Endothelial cell of umbilical vein (primary cell): ENCODE measurements at regions not wholly inside any gene's neighbourhood (a gene's known extent, or its start where the extent isn't known, plus 50 kb on each side); places are given as distances from the start of the nearest gene placed in this dataset.

Experiments used
- BruUV-seq: library from RNA; stranded (reverse); fragments of 400-500 nt; replicated peaks from 2 replicates; lab custom pipeline; 2021; lab: Mats Ljungman, UMichigan
- CTCF ChIA-PET: fragments of 300-600, 350-600 bp; sonication (Branson Sonifier 250); formaldehyde crosslinking; loops from one replicate; lab custom pipeline; 2021; ENCODE audit warnings: antibody characterized with exemption, inconsistent platforms; lab: Charles Lee
- POLR2A ChIA-PET: fragments of 300-600, 350-600 bp; sonication (Branson Sonifier 250); formaldehyde crosslinking; loops from one replicate; lab custom pipeline; 2021; ENCODE audit warnings: antibody characterized with exemption, inconsistent platforms; lab: Charles Lee
- DNase-seq: peaks from one replicate; pipeline ENCODE4 v3.0.0-alpha.2; 2011; ENCODE audit warnings: low read depth, low spot score
- FAIRE-seq: peaks from 2 replicates; lab custom pipeline; 2011; peaks lifted over from hg19 to GRCh38; lab: Jason Lieb, UNC
- H2AFZ ChIP-seq: 2 replicates; pipeline ENCODE4 v1.6.0; 2012; ENCODE audit warnings: low read depth, low read length, control low read depth, inconsistent platforms
- H3K27ac ChIP-seq: 2 replicates; pipeline ENCODE4 v1.5.1; 2011; ENCODE audit warnings: low read depth, mild to moderate bottlenecking, control low read depth, low read length, moderate library complexity; ENCODE audit not compliant: insufficient read depth
- H3K27me3 ChIP-seq, 2 experiments: 2 replicates each; pipeline versions ENCODE4 v1.6.0 to v1.6.1; 2011; ENCODE audit warnings: low read length in 2 of 2, mixed read lengths in 1 of 2; ENCODE audit not compliant: control insufficient read depth in 2 of 2, insufficient read depth in 2 of 2
- H3K36me3 ChIP-seq, 2 experiments: 2 replicates in 1 of 2; 3 replicates in 1 of 2; pipeline ENCODE4 v1.5.1; 2011; ENCODE audit warnings: low read length in 2 of 2, mild to moderate bottlenecking in 1 of 2, moderate library complexity in 1 of 2; ENCODE audit not compliant: control insufficient read depth in 2 of 2, insufficient read depth in 2 of 2; ENCODE audit errors: extremely low read depth in 1 of 2
- H3K4me1 ChIP-seq: 3 replicates; pipeline ENCODE4 v1.5.1; 2011; ENCODE audit warnings: mild to moderate bottlenecking, low read length; ENCODE audit not compliant: control insufficient read depth, insufficient read depth; ENCODE audit errors: extremely low read depth
- H3K4me2 ChIP-seq: 2 replicates; pipeline ENCODE4 v1.6.1; 2011; ENCODE audit warnings: low read length, control low read depth, mixed read lengths; ENCODE audit not compliant: insufficient read depth
- H3K4me3 ChIP-seq, 3 experiments: fragments of 200-600 bp in 1 of 3; sonication (generic), shearing (Covaris generic) in 1 of 3; replicated peaks in 1 of 3; 2 replicates each; pipeline ENCODE4 v1.5.1; 2011 to 2016; ENCODE audit warnings: control low read depth in 3 of 3, low read length in 3 of 3, mild to moderate bottlenecking in 2 of 3, inconsistent platforms in 1 of 3, low read depth in 1 of 3, moderate library complexity in 1 of 3; ENCODE audit not compliant: insufficient read depth in 1 of 3
- H3K79me2 ChIP-seq: 2 replicates; pipeline ENCODE4 v1.6.0; 2012; ENCODE audit warnings: low read length, inconsistent platforms; ENCODE audit not compliant: control insufficient read depth, insufficient read depth
- H3K9ac ChIP-seq: replicated peaks from 2 replicates; pipeline ENCODE3; 2011; ENCODE audit warnings: low read length, control low read depth; ENCODE audit not compliant: insufficient read depth; ENCODE audit errors: extremely low read depth
- H3K9me1 ChIP-seq: replicated peaks from 3 replicates; pipeline ENCODE4 v1.6.0; 2011; ENCODE audit warnings: mild to moderate bottlenecking, low read length; ENCODE audit not compliant: control insufficient read depth, insufficient read depth; ENCODE audit errors: extremely low read depth
- H3K9me3 ChIP-seq: replicated peaks from 2 replicates; pipeline ENCODE4 v1.5.1; 2012; ENCODE audit warnings: low read length, inconsistent platforms; ENCODE audit not compliant: control insufficient read depth, insufficient read depth
- H4K20me1 ChIP-seq: replicated peaks from 2 replicates; pipeline ENCODE3; 2011; ENCODE audit warnings: mild to moderate bottlenecking, low read length; ENCODE audit not compliant: control insufficient read depth, insufficient read depth; ENCODE audit errors: extremely low read depth
- EZH2 ChIP-seq: IDR thresholded peaks from 2 replicates; pipeline ENCODE4 v1.6.1; 2012; ENCODE audit warnings: borderline replicate concordance, low read depth, mild to moderate bottlenecking, moderate library complexity, low read length, inconsistent platforms; ENCODE audit not compliant: severe bottlenecking
- GATA2 ChIP-seq: IDR thresholded peaks from 2 replicates; pipeline ENCODE4 v1.7.0; 2011; ENCODE audit warnings: low read depth, mild to moderate bottlenecking, moderate library complexity, mixed read lengths, low read length; ENCODE audit not compliant: insufficient read length, insufficient read depth
- JUN ChIP-seq: IDR thresholded peaks from 2 replicates; pipeline ENCODE4 v1.6.1; 2011; ENCODE audit warnings: borderline replicate concordance, low read depth; ENCODE audit not compliant: insufficient read length, insufficient read depth
- dilution Hi-C: fragments of 300-500 bp; cut with MboI; formaldehyde crosslinking; loops from one replicate; pipeline ENCODE4 v1.15.0; 2019; ENCODE audit warnings: low sequenced_read_pairs; ENCODE audit not compliant: extremely low pct_ligation_motif_present
- intact Hi-C: fragments of 100-400 bp; cut with micrococcal nuclease; formaldehyde crosslinking; loops from one replicate; pipeline ENCODE4 v1.10.0; 2022

DNA sequence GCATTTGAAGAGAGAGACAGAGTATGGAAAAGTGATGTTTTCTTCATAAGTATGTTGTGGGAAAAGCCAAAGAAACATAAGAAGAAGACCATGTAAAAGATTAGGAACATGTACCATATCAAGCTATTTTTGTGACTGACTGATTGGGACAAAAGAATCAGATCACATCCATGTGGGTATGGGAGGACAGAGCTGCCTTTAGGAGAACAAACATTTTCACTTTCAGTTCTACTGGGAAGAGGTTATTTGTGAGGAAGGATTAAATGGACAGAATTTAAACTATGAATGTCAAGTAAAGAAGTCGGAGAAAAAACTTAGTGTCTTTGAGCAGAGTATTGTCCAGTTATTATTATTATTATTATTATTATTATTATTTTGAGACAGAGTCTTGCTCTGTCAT, 124.4 kb upstream of the HCRTR2 start:
- no peak overlapping the region for H3K9ac ChIP-seq
- H3K9me1 ChIP-seq, result no peaks in the 10 kb centered on the region
- dilution Hi-C loops, result no loop called here
- H3K4me3 ChIP-seq, result no peak overlapping the region
- H2AFZ ChIP-seq, result no peak overlapping the region
- DNase-seq (no peak), FAIRE-seq (no peak)
- POLR2A ChIA-PET, result no interaction called here
- intact Hi-C loops, result no loop called here
- no peaks in the 10 kb centered on the region for H3K4me1 ChIP-seq
- no peak overlapping the region for H3K4me2 ChIP-seq
- no peaks in the 10 kb centered on the region for H3K27me3 ChIP-seq
- no TSS peak for BruUV-seq
- H3K36me3 ChIP-seq, result no peaks in the 10 kb centered on the region
- H4K20me1 ChIP-seq, result no peaks in the 10 kb centered on the region
- CTCF ChIA-PET, result no interaction called here
- H3K9me3 ChIP-seq, result no peaks in the 10 kb centered on the region
- no peak overlapping the region for H3K27ac ChIP-seq
- TF ChIP-seq JUN, result no peak
- no peak for TF ChIP-seq GATA2
- TF ChIP-seq EZH2, result no peak
- H3K79me2 ChIP-seq, result no peaks in the 10 kb centered on the region

DNA sequence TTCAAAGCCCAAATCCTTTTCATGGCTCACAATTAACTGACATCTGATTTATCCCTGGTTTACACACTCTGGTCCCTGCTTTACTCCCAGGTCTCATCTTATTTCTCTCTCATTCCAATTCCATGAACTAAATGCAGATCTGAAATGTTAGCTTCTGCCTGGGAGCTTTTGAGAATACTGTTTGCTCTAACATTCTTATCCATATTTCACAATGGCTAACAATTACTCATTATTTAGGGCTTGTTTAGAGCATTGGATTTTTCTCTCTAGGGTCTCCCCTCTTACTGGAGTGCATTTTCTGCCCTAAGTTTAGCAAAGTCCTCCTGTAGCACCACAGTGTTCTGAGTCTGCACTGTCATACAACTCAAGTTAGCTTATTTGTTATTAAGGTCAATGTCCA, 121.5 kb upstream of the HCRTR2 start:
- no peaks in the 10 kb centered on the region for H3K79me2 ChIP-seq
- intact Hi-C loops, result no loop called here
- BruUV-seq, result no TSS peak
- H3K9me3 ChIP-seq, result no peaks in the 10 kb centered on the region
- H3K4me3 ChIP-seq, result no peak overlapping the region
- no peak for TF ChIP-seq GATA2
- no peak overlapping the region for H2AFZ ChIP-seq
- H4K20me1 ChIP-seq, result no peaks in the 10 kb centered on the region
- no peaks in the 10 kb centered on the region for H3K27me3 ChIP-seq
- FAIRE-seq (no peak), DNase-seq (no peak)
- ChIA-PET POLR2A (no interaction called here), CTCF (no interaction called here)
- H3K36me3 ChIP-seq, result no peaks in the 10 kb centered on the region
- no peak overlapping the region for H3K4me2 ChIP-seq
- H3K9ac ChIP-seq, result no peak overlapping the region
- dilution Hi-C loops, result no loop called here
- H3K27ac ChIP-seq, result no peak overlapping the region
- H3K4me1 ChIP-seq, result no peaks in the 10 kb centered on the region
- H3K9me1 ChIP-seq, result no peaks in the 10 kb centered on the region
